A673 (cell line): ENCODE measurements at regions not wholly inside any gene's neighbourhood (a gene's known extent, or its start where the extent isn't known, plus 50 kb on each side); places are given as distances from the start of the nearest gene placed in this dataset.

ENCODE experiments used
- EZH2 ChIP-seq: fragments of 200-600 bp; sonication (generic); IDR thresholded peaks from 2 replicates; pipeline ENCODE4 v1.6.1; 2017; ENCODE audit warnings: borderline replicate concordance, low read depth, mild to moderate bottlenecking, mixed read lengths, antibody characterized with exemption, low read length; ENCODE audit not compliant: poor library complexity, severe bottlenecking
- TF ChIP-seq, protein P1 (sequence below): fragments of 300-800, 200-600 bp; sonication (generic); conservative IDR thresholded peaks from 2 replicates; pipeline ENCODE4 v1.5.1; 2017; ENCODE audit warnings: low read depth, mild to moderate bottlenecking, antibody characterized with exemption, low read length, moderate library complexity, mixed read lengths

DNA sequence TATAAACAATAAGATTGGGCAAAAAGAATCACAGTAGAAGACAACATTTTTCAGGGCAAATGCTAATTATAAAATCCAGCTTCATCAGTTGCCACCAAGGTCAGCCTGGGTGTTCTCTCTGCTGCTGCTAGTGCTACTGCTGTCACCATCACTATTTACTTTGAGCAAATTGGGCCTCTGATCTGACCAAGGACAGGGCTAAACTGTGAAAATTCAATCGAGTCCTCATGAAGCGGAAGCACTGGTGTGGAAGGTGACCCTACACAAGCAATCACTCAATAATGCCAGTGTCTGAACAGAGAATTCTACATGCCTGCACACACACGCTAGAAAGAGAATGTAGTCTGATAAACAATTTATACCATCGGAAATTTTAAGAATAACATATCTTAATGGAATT lies 122.9 kb upstream of the TTC29 start:
- TF ChIP-seq, protein P1, sequence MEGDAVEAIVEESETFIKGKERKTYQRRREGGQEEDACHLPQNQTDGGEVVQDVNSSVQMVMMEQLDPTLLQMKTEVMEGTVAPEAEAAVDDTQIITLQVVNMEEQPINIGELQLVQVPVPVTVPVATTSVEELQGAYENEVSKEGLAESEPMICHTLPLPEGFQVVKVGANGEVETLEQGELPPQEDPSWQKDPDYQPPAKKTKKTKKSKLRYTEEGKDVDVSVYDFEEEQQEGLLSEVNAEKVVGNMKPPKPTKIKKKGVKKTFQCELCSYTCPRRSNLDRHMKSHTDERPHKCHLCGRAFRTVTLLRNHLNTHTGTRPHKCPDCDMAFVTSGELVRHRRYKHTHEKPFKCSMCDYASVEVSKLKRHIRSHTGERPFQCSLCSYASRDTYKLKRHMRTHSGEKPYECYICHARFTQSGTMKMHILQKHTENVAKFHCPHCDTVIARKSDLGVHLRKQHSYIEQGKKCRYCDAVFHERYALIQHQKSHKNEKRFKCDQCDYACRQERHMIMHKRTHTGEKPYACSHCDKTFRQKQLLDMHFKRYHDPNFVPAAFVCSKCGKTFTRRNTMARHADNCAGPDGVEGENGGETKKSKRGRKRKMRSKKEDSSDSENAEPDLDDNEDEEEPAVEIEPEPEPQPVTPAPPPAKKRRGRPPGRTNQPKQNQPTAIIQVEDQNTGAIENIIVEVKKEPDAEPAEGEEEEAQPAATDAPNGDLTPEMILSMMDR, result no peak
- no peak for TF ChIP-seq EZH2
